PC-3 (cell line): ENCODE measurements at regions not wholly inside any gene's neighbourhood (a gene's known extent, or its start where the extent isn't known, plus 50 kb on each side); places are given as distances from the start of the nearest gene placed in this dataset.
A peak's percentile ranks its signal among the peaks of the same experiment; 100 is the strongest.

ENCODE experiments used
- ATAC-seq: fragments of 200-7000 bp; cut with Tn5 transposase; 2 replicates; pipeline ENCODE4 v1.9.1; 2020; ENCODE audit warnings: mild to moderate bottlenecking, moderate library complexity
- BruUV-seq: library from RNA; stranded (reverse); fragments of 400-500 nt; replicated peaks from 2 replicates; lab custom pipeline; 2021; lab: Mats Ljungman, UMichigan
- CTCF ChIA-PET: fragments of 300-600 bp; sonication (Branson Sonifier 250); formaldehyde crosslinking; loops from one replicate; lab custom pipeline; 2022; ENCODE audit warnings: antibody characterized with exemption; lab: Charles Lee
- POLR2A ChIA-PET: fragments of 300-600 bp; sonication (Branson Sonifier 250); formaldehyde crosslinking; loops from one replicate; lab custom pipeline; 2022; ENCODE audit warnings: antibody characterized with exemption; ENCODE audit not compliant: unreplicated experiment; lab: Charles Lee
- DNase-seq: peaks from one replicate; pipeline ENCODE4 v3.0.0-alpha.2; 2015
- H2AFZ ChIP-seq: fragments of 300-600 bp; sonication (generic); 2 replicates; pipeline ENCODE4 v1.6.0; 2016; ENCODE audit warnings: antibody characterized with exemption, low read length
- H3F3A ChIP-seq: fragments of 300-600 bp; sonication (generic); one replicate; pipeline ENCODE4 v1.6.0; 2017; ENCODE audit warnings: antibody characterized with exemption, low read length, control low read depth, mild to moderate bottlenecking; ENCODE audit not compliant: unreplicated experiment
- H3K27ac ChIP-seq: fragments of 300-600 bp; sonication (generic); 2 replicates; pipeline ENCODE4 v1.5.1; 2016; ENCODE audit warnings: mild to moderate bottlenecking, low read length
- H3K27me3 ChIP-seq: fragments of 300-600 bp; sonication (generic); 2 replicates; pipeline ENCODE4 v1.6.1; 2016; ENCODE audit warnings: low read length, mixed read lengths
- H3K36me3 ChIP-seq: fragments of 300-600 bp; sonication (generic); 2 replicates; pipeline ENCODE4 v1.6.1; 2016; ENCODE audit warnings: low read depth, mixed run types, low read length, mixed read lengths
- H3K4me1 ChIP-seq: fragments of 300-600 bp; sonication (generic); 2 replicates; pipeline ENCODE4 v1.5.1; 2016; ENCODE audit warnings: low read length; ENCODE audit not compliant: insufficient read depth
- H3K4me2 ChIP-seq: fragments of 300-600 bp; sonication (generic); 2 replicates; pipeline ENCODE4 v1.6.0; 2016; ENCODE audit warnings: low read length
- H3K4me3 ChIP-seq: fragments of 300-600 bp; sonication (generic); 2 replicates; pipeline ENCODE4 v1.5.1; 2016; ENCODE audit warnings: mild to moderate bottlenecking, low read length, mixed read lengths
- H3K79me2 ChIP-seq: fragments of 300-600 bp; sonication (generic); 2 replicates; pipeline ENCODE4 v1.6.1; 2017; ENCODE audit warnings: low read length, mixed read lengths
- H3K9ac ChIP-seq: fragments of 300-600 bp; sonication (generic); 2 replicates; pipeline ENCODE4 v1.6.0; 2016; ENCODE audit warnings: mild to moderate bottlenecking, low read length
- H3K9me2 ChIP-seq: fragments of 300-600 bp; sonication (generic); replicated peaks from 2 replicates; pipeline ENCODE4 v1.6.1; 2016; ENCODE audit warnings: mixed run types, low read length, mixed read lengths
- H3K9me3 ChIP-seq: fragments of 300-600 bp; sonication (generic); 2 replicates; pipeline ENCODE4 v1.6.1; 2016; ENCODE audit warnings: low read length, mixed read lengths
- H4K20me1 ChIP-seq: fragments of 300-600 bp; sonication (generic); 2 replicates; pipeline ENCODE4 v1.6.1; 2016; ENCODE audit warnings: low read length, mixed read lengths
- EZH2 ChIP-seq: fragments of 300-600 bp; sonication (generic); IDR thresholded peaks from one replicate; pipeline ENCODE4 v1.6.1; 2017; ENCODE audit warnings: antibody characterized with exemption, mild to moderate bottlenecking, low read length; ENCODE audit not compliant: unreplicated experiment
- EZH2phosphoT487 ChIP-seq: fragments of 300-600 bp; sonication (generic); IDR thresholded peaks from 2 replicates; pipeline ENCODE4 v1.6.1; 2018; ENCODE audit warnings: mild to moderate bottlenecking, antibody characterized with exemption, low read length, borderline replicate concordance
- intact Hi-C: fragments of 100-400 bp; cut with micrococcal nuclease; formaldehyde crosslinking; loops from 2 replicates; pipeline ENCODE4 v1.9.0; 2023
- TF ChIP-seq, protein P1 (sequence below): fragments of 300-600 bp; sonication (generic); conservative IDR thresholded peaks from 2 replicates; pipeline ENCODE4 v1.5.1; 2017; ENCODE audit warnings: antibody characterized with exemption, low read depth, mild to moderate bottlenecking, low read length

DNA sequence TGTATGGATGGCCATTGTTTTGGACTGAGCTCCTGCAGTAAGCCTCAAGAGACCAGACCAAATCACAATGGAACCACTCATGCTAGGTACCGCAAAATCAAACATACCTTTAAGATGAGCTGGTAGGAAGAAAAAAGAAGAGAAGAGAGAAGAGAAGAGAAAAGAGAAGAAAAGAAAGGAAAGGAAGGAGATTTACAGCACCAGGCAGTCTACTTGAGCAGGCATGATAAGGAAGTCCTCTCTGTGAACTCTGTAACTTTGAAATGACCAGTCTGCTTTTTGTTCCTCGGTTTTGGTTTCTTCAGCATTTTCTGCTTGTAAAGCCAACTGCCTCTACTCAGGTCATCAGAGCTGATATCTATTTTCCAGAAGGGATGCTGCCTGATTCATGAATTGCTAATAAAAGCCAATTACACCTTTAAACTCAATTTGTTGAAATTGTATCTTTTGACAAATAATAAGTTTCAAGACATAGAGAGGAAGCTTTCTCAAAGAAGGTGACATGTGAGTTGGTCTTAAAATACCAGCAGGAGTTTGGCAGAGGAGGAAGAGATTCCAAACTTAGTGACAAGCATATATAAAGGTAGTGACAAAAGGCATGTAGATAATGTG is 134.3 kb downstream of the UNC5CL start:
- H3K27ac ChIP-seq: no peak overlapping the region
- H2AFZ ChIP-seq: no peak overlapping the region
- no peak for TF ChIP-seq EZH2phosphoT487
- no peak for TF ChIP-seq EZH2
- TF ChIP-seq, protein P1, sequence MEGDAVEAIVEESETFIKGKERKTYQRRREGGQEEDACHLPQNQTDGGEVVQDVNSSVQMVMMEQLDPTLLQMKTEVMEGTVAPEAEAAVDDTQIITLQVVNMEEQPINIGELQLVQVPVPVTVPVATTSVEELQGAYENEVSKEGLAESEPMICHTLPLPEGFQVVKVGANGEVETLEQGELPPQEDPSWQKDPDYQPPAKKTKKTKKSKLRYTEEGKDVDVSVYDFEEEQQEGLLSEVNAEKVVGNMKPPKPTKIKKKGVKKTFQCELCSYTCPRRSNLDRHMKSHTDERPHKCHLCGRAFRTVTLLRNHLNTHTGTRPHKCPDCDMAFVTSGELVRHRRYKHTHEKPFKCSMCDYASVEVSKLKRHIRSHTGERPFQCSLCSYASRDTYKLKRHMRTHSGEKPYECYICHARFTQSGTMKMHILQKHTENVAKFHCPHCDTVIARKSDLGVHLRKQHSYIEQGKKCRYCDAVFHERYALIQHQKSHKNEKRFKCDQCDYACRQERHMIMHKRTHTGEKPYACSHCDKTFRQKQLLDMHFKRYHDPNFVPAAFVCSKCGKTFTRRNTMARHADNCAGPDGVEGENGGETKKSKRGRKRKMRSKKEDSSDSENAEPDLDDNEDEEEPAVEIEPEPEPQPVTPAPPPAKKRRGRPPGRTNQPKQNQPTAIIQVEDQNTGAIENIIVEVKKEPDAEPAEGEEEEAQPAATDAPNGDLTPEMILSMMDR: no peak
- no peaks in the 10 kb centered on the region for H4K20me1 ChIP-seq
- H3K9me2 ChIP-seq: 0 out of 2 replicates have a peak, but pooled peaks cover 4% of the 10 kb centered on the region
- H3K9ac ChIP-seq: no peak overlapping the region
- H3K4me2 ChIP-seq: no peak overlapping the region
- ChIA-PET POLR2A (no interaction called here), CTCF (interaction anchor here (0.6 kb wide), 1 partner anchor 122 kb away, joined by 3 read pairs; no protein-coding TSS in a partner anchor)
- no peaks in the 10 kb centered on the region for H3K36me3 ChIP-seq
- intact Hi-C loops: no loop called here
- H3K4me1 ChIP-seq: peaks cover 26% of the 10 kb centered on the region
- peaks cover 5% of the 10 kb centered on the region for H3F3A ChIP-seq
- BruUV-seq: no TSS peak
- H3K27me3 ChIP-seq: no peaks in the 10 kb centered on the region
- DNase-seq (peak; percentile 33), ATAC-seq (no peak)
- H3K9me3 ChIP-seq: no peaks in the 10 kb centered on the region
- H3K79me2 ChIP-seq: no peaks in the 10 kb centered on the region
- H3K4me3 ChIP-seq: no peak overlapping the region

DNA sequence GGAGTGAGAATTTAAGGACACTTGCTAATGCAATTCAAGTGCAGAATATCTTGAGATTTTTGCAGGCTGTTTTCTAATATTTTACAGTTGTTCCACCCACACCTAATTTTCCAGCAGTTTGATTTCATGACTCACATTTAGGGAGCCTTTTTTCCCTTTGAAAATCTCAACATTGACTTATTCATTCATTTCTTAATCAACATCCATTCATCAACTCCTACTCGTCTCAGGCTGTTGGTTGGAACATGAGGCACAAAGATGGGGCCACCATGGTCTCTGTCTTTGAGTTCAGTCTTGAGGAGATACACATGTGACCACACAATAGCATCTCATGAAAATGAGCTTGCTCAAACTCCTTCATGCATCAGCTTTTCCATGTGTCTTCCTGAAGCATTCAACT is 135.6 kb downstream of the UNC5CL start:
- CTCF ChIA-PET: no interaction called here

More for the DNA sequence above, 135.6 kb downstream of the UNC5CL start:
- H3K9me3 ChIP-seq: no peaks in the 10 kb centered on the region
- BruUV-seq: no TSS peak
- H3K27ac ChIP-seq: no peak overlapping the region
- no peak overlapping the region for H3K4me3 ChIP-seq
- H3K4me1 ChIP-seq: peaks cover 25% of the 10 kb centered on the region
- H2AFZ ChIP-seq: no peak overlapping the region
- no peak for DNase-seq
- H3K79me2 ChIP-seq: no peaks in the 10 kb centered on the region
- POLR2A ChIA-PET: no interaction called here
- no peak for ATAC-seq
- no peaks in the 10 kb centered on the region for H3K36me3 ChIP-seq
- intact Hi-C loops: no loop called here
- 0 out of 2 replicates have a peak, but pooled peaks cover 4% of the 10 kb centered on the region for H3K9me2 ChIP-seq
- peaks cover 5% of the 10 kb centered on the region for H3F3A ChIP-seq
- no peak for TF ChIP-seq EZH2phosphoT487
- no peak for TF ChIP-seq EZH2
- TF ChIP-seq, protein P1: no peak
- H4K20me1 ChIP-seq: no peaks in the 10 kb centered on the region
- no peak overlapping the region for H3K9ac ChIP-seq
- no peak overlapping the region for H3K4me2 ChIP-seq
- H3K27me3 ChIP-seq: no peaks in the 10 kb centered on the region
